Adrenal gland (tissue), 9 donors: ENCODE measurements at regions not wholly inside any gene's neighbourhood (a gene's known extent, or its start where the extent isn't known, plus 50 kb on each side); places are given as distances from the start of the nearest gene placed in this dataset.

Source experiments
- DNase-seq, 7 donors: peaks; one replicate each; pipeline ENCODE4 v3.0.0-alpha.2; 2019 to 2020
- H3K27ac ChIP-seq, 5 donors: fragments of 200-600 bp; sonication (generic) in 4 of 5; 1 replicate in 3 of 5; 2 replicates in 2 of 5; pipeline versions ENCODE4 v1.5.1 to v1.8.0; 2016 to 2020; ENCODE audit warnings: mild to moderate bottlenecking in 1 of 5
- H3K27me3 ChIP-seq: fragments of 200-600 bp; 2 replicates; pipeline ENCODE4 v1.8.0; 2021
- H3K36me3 ChIP-seq, 2 donors: fragments of 200-600 bp; replicated peaks in 1 of 2; 1 replicate in 1 of 2; 2 replicates in 1 of 2; pipeline versions ENCODE4 v1.5.1 to v1.8.0; 2018 to 2022
- H3K4me1 ChIP-seq, 2 donors: fragments of 200-600 bp; replicated peaks in 1 of 2; 1 replicate in 1 of 2; 2 replicates in 1 of 2; pipeline versions ENCODE4 v1.5.1 to v1.8.0; 2018 to 2021
- H3K4me3 ChIP-seq, 4 donors: fragments of 200-600 bp; sonication (generic) in 3 of 4; one replicate each; pipeline ENCODE4 v1.5.1; 2016 to 2018
- H3K9me3 ChIP-seq, 3 donors: fragments of 200-600 bp; sonication (generic) in 1 of 3; replicated peaks in 1 of 3; 1 replicate in 2 of 3; 2 replicates in 1 of 3; pipeline versions ENCODE4 v1.5.1 to v1.8.0; 2016 to 2021
- POLR2A ChIP-seq, 2 donors: fragments of 450-650 bp; IDR thresholded peaks; one replicate each; pipeline ENCODE4 v1.6.1; 2017; ENCODE audit warnings: antibody characterized with exemption in 2 of 2, mild to moderate bottlenecking in 2 of 2, moderate library complexity in 1 of 2
- WGBS, 4 donors: extraction: QIAGEN DNeasy Blood & Tissue Kit in 2 of 4; methylation state at CpG; one replicate each; pipeline versions ENCODE4 v1.1.5 to v1.1.7; 2013 to 2017; 5-methylcytosine and 5-hydroxymethylcytosine counted together
- intact Hi-C, 2 donors: fragments of 100-400 bp; cut with DNase I; formaldehyde crosslinking; loops; one replicate each; pipeline versions ENCODE4 v1.14.1 to v1.15.0; 2022 to 2023
- small RNA-seq, 2 donors: library from RNA; depleted of rRNA; stranded (forward); fragments of <200 nt; gene quantifications; one replicate each; pipeline ENCODE3, GENCODE V24; 2016
- TF ChIP-seq, protein P1 (sequence below), 6 experiments: fragments of 450-650 bp in 4 of 6; fragments of 200-600 bp in 2 of 6; sonication (generic) in 1 of 6; IDR thresholded peaks; 1 replicate in 5 of 6; 2 replicates in 1 of 6; pipeline versions ENCODE4 v1.5.1 to v1.8.0; 2016 to 2021; ENCODE audit warnings: antibody characterized with exemption in 6 of 6, mild to moderate bottlenecking in 2 of 6, moderate library complexity in 1 of 6
- donor health status: healthy with polysubstance abuse.
- donor health status: Bipolar disorder and iron deficiency.
- donor health status: DM: yes; HTN: yes; CAD: no.
- donor health status: DM: no; HTN: no; CAD: no.
- donor health status: DM: no; HTN: no; CAD: no.

DNA sequence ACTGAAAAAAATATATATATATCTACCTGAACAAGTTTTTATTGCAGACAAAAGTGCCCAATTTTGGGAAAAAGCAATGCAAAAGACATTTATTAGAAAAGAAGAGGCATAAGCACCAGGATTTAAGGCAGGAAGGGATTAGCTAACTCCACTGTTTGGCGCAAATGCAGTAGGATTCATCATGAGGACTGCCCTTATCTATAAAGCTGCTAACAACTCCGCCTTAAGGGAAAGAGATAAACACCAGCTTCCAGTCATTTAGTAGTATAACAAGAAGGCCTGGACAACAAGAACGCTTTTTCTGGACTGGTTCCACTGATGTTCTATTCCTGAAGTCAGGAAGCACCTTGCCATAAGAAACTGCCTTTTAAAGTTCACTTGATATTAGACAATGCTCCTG lies 52.9 kb upstream of the FSHR start:
- no peaks in the 10 kb centered on the region for H3K27me3 ChIP-seq
- H3K4me1 ChIP-seq, result no peaks in the 10 kb centered on the region
- H3K36me3 ChIP-seq, result no peaks in the 10 kb centered on the region
- TF ChIP-seq, protein P1, sequence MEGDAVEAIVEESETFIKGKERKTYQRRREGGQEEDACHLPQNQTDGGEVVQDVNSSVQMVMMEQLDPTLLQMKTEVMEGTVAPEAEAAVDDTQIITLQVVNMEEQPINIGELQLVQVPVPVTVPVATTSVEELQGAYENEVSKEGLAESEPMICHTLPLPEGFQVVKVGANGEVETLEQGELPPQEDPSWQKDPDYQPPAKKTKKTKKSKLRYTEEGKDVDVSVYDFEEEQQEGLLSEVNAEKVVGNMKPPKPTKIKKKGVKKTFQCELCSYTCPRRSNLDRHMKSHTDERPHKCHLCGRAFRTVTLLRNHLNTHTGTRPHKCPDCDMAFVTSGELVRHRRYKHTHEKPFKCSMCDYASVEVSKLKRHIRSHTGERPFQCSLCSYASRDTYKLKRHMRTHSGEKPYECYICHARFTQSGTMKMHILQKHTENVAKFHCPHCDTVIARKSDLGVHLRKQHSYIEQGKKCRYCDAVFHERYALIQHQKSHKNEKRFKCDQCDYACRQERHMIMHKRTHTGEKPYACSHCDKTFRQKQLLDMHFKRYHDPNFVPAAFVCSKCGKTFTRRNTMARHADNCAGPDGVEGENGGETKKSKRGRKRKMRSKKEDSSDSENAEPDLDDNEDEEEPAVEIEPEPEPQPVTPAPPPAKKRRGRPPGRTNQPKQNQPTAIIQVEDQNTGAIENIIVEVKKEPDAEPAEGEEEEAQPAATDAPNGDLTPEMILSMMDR (IDR thresholded peaks at IDR 0.05), result no peak
- no peak for TF ChIP-seq POLR2A (IDR thresholded peaks at IDR 0.05)
- intact Hi-C loops, result no loop called here
- no peak overlapping the region for H3K4me3 ChIP-seq
- WGBS, 4 donors, result 57 to 73% (median 67%) methylated on average over 3 of the region's 3 CpGs
- DNase-seq, result no peak
- no peak overlapping the region for H3K27ac ChIP-seq
- no peaks in the 10 kb centered on the region for H3K9me3 ChIP-seq

Small RNA genes in the stretch of these regions (small RNA-seq; reads per million reads assigned to genes)
- gene RNU6-439P, result 0 reads per million in 2 donors
